ENCODE measurements at regions not wholly inside any gene's neighbourhood (a gene's known extent, or its start where the extent isn't known, plus 50 kb on each side); places are given as distances from the start of the nearest gene placed in this dataset.

DNA sequence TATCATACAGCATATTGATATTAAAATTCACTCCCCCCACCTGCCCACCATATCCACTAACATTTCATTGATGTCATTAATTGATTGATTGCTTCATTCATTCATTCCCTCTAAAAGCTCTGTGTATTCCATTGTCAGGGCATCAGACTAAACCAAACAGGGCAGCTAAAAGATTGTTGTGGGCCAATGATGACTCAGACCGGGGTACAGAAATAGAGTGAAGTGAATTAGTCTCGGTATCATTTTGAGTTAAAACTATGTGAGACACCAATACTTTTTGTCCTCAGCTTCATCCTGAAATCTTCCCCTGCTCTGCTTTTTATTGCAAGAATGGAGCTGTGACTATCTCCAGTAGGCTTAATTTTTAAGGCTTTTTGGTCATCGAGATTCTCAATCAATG is 868.3 kb downstream of the CDH11 start:
- Histone ChIP-seq H3K4me3 (ENCODE audit: low read length in 2 of 2) (no peak overlapping the region), H3K4me1 (ENCODE audit: control insufficient read depth, insufficient read depth, low read length) (no peaks in the 10 kb centered on the region), H3K27me3 (ENCODE audit: control insufficient read depth in 1 of 2, insufficient read depth in 2 of 2, low read length in 2 of 2) (no peaks in the 10 kb centered on the region), H3K36me3 (ENCODE audit: control insufficient read depth in 2 of 2, insufficient read depth in 2 of 2, low read length in 2 of 2) (no peaks in the 10 kb centered on the region), H3K9me3 (ENCODE audit: control insufficient read depth in 2 of 2, low read length in 2 of 2) (no peaks in the 10 kb centered on the region), H3K9ac (ENCODE audit: low read length in 2 of 2) (no peak overlapping the region), H3K27ac (ENCODE audit: low read length) (no peak overlapping the region)

- H3K36me3 ChIP-seq (ENCODE audit: control insufficient read depth in 2 of 2, insufficient read depth in 2 of 2, low read length in 2 of 2), result no peaks in the 10 kb centered on the region
- H3K27me3 ChIP-seq (ENCODE audit: control insufficient read depth in 1 of 2, insufficient read depth in 2 of 2, low read length in 2 of 2), result no peaks in the 10 kb centered on the region
- H3K27ac ChIP-seq (ENCODE audit: low read length), result no peak overlapping the region
- no peaks in the 10 kb centered on the region for H3K9me3 ChIP-seq (ENCODE audit: control insufficient read depth in 2 of 2, low read length in 2 of 2)
- no peak overlapping the region for H3K9ac ChIP-seq (ENCODE audit: low read length in 2 of 2)
- H3K4me1 ChIP-seq (ENCODE audit: control insufficient read depth, insufficient read depth, low read length), result no peaks in the 10 kb centered on the region
- no peak overlapping the region for H3K4me3 ChIP-seq (ENCODE audit: low read length in 2 of 2)
Measured at GRCh38 chr16:64253096-64253495, 868.8 kb downstream of the CDH11 start.

- H3K36me3 ChIP-seq (ENCODE audit: control insufficient read depth in 2 of 2, insufficient read depth in 2 of 2, low read length in 2 of 2), result no peaks in the 10 kb centered on the region
- H3K27ac ChIP-seq (ENCODE audit: low read length), result no peak overlapping the region
- H3K4me3 ChIP-seq (ENCODE audit: low read length in 2 of 2), result no peak overlapping the region
- H3K27me3 ChIP-seq (ENCODE audit: control insufficient read depth in 1 of 2, insufficient read depth in 2 of 2, low read length in 2 of 2), result no peaks in the 10 kb centered on the region
- H3K9ac ChIP-seq (ENCODE audit: low read length in 2 of 2), result no peak overlapping the region
- H3K4me1 ChIP-seq (ENCODE audit: control insufficient read depth, insufficient read depth, low read length), result no peaks in the 10 kb centered on the region
- H3K9me3 ChIP-seq (ENCODE audit: control insufficient read depth in 2 of 2, low read length in 2 of 2), result no peaks in the 10 kb centered on the region
Measured at GRCh38 chr16:64251742-64252141, 870.1 kb downstream of the CDH11 start.

- Histone ChIP-seq H3K27ac (ENCODE audit: low read length) (no peak overlapping the region), H3K36me3 (ENCODE audit: control insufficient read depth in 2 of 2, insufficient read depth in 2 of 2, low read length in 2 of 2) (no peaks in the 10 kb centered on the region), H3K4me3 (ENCODE audit: low read length in 2 of 2) (no peak overlapping the region), H3K9ac (ENCODE audit: low read length in 2 of 2) (no peak overlapping the region), H3K27me3 (ENCODE audit: control insufficient read depth in 1 of 2, insufficient read depth in 2 of 2, low read length in 2 of 2) (no peaks in the 10 kb centered on the region), H3K4me1 (ENCODE audit: control insufficient read depth, insufficient read depth, low read length) (no peaks in the 10 kb centered on the region), H3K9me3 (ENCODE audit: control insufficient read depth in 2 of 2, low read length in 2 of 2) (no peaks in the 10 kb centered on the region)
Measured at GRCh38 chr16:64250866-64251265, 871.0 kb downstream of the CDH11 start.

GRCh38 chr16:64242492-64242891 is 879.4 kb downstream of the CDH11 start:
- no peak overlapping the region for H3K4me3 ChIP-seq (ENCODE audit: low read length in 2 of 2)
- H3K27ac ChIP-seq (ENCODE audit: low read length), result no peak overlapping the region
- H3K9ac ChIP-seq (ENCODE audit: low read length in 2 of 2), result no peak overlapping the region
- no peaks in the 10 kb centered on the region for H3K27me3 ChIP-seq (ENCODE audit: control insufficient read depth in 1 of 2, insufficient read depth in 2 of 2, low read length in 2 of 2)
- no peaks in the 10 kb centered on the region for H3K4me1 ChIP-seq (ENCODE audit: control insufficient read depth, insufficient read depth, low read length)
- no peaks in the 10 kb centered on the region for H3K9me3 ChIP-seq (ENCODE audit: control insufficient read depth in 2 of 2, low read length in 2 of 2)
- no peaks in the 10 kb centered on the region for H3K36me3 ChIP-seq (ENCODE audit: control insufficient read depth in 2 of 2, insufficient read depth in 2 of 2, low read length in 2 of 2)

DNA sequence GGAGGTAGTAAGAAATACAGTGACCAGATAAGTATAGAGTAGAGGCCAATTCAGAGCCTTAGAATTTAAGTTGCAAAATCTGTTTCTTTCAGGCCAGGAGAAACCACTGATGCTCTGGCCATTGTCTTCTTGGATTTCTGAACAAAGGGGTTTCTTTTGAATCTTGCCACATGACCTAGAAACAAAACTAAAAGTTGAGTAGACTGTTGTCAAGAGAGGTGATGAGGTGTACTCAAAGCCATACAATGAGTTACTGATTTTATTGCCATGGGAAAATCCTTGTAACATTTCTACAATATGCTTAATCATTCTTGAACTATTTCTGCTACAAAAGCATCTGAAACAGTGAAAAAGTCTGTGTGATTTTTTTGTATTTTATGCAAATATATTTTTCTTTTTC is 881.3 kb downstream of the CDH11 start:
- no peaks in the 10 kb centered on the region for H3K9me3 ChIP-seq (ENCODE audit: control insufficient read depth in 2 of 2, low read length in 2 of 2)
- no peaks in the 10 kb centered on the region for H3K36me3 ChIP-seq (ENCODE audit: control insufficient read depth in 2 of 2, insufficient read depth in 2 of 2, low read length in 2 of 2)
- no peak overlapping the region for H3K4me3 ChIP-seq (ENCODE audit: low read length in 2 of 2)
- no peaks in the 10 kb centered on the region for H3K4me1 ChIP-seq (ENCODE audit: control insufficient read depth, insufficient read depth, low read length)
- no peak overlapping the region for H3K27ac ChIP-seq (ENCODE audit: low read length)
- H3K9ac ChIP-seq (ENCODE audit: low read length in 2 of 2), result no peak overlapping the region
- no peaks in the 10 kb centered on the region for H3K27me3 ChIP-seq (ENCODE audit: control insufficient read depth in 1 of 2, insufficient read depth in 2 of 2, low read length in 2 of 2)

DNA sequence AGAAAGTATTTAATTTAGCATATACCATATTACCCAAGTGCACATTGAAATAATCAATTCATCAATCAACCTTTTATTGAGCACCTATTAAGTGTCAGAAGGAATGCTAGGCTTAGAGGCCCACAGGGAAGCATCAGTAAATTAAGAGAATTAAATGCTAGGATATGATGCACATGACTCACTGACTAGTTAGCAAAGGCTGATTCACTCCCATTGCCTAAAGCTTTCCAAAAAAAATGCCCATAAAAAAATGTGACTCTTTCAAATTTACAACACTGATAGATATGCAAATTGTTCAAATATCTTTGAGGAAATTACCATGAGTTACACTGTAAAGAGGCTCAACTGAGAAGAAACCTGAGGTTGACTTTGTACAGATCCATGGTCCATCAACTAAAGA is 883.3 kb downstream of the CDH11 start:
- Histone ChIP-seq H3K4me3 (ENCODE audit: low read length in 2 of 2) (no peak overlapping the region), H3K36me3 (ENCODE audit: control insufficient read depth in 2 of 2, insufficient read depth in 2 of 2, low read length in 2 of 2) (no peaks in the 10 kb centered on the region), H3K4me1 (ENCODE audit: control insufficient read depth, insufficient read depth, low read length) (no peaks in the 10 kb centered on the region), H3K9ac (ENCODE audit: low read length in 2 of 2) (no peak overlapping the region), H3K27ac (ENCODE audit: low read length) (no peak overlapping the region), H3K9me3 (ENCODE audit: control insufficient read depth in 2 of 2, low read length in 2 of 2) (no peaks in the 10 kb centered on the region), H3K27me3 (ENCODE audit: control insufficient read depth in 1 of 2, insufficient read depth in 2 of 2, low read length in 2 of 2) (no peaks in the 10 kb centered on the region)

DNA sequence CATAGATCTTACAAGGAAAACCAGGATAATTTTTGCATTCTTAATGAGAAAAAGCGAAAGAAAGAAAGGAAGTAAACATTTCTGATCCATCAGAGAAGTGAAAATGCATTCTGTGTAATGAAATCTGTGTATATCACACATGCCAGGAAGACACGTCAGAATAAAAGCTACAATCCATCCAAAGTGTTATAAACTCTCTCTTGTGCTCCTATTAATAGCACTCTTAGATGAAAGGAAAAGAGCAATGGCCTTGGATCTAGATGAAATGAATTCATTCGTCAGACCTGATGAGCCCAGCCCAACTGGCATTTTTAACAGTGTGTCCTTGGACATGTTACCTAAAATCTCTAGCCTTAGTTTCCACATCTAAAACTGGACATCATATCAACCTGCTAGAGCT is 885.5 kb downstream of the CDH11 start:
- no peak overlapping the region for H3K9ac ChIP-seq (ENCODE audit: low read length in 2 of 2)
- H3K27ac ChIP-seq (ENCODE audit: low read length), result no peak overlapping the region
- no peak overlapping the region for H3K4me3 ChIP-seq (ENCODE audit: low read length in 2 of 2)
- H3K27me3 ChIP-seq (ENCODE audit: control insufficient read depth in 1 of 2, insufficient read depth in 2 of 2, low read length in 2 of 2), result no peaks in the 10 kb centered on the region
- no peaks in the 10 kb centered on the region for H3K4me1 ChIP-seq (ENCODE audit: control insufficient read depth, insufficient read depth, low read length)
- no peaks in the 10 kb centered on the region for H3K9me3 ChIP-seq (ENCODE audit: control insufficient read depth in 2 of 2, low read length in 2 of 2)
- H3K36me3 ChIP-seq (ENCODE audit: control insufficient read depth in 2 of 2, insufficient read depth in 2 of 2, low read length in 2 of 2), result no peaks in the 10 kb centered on the region

GRCh38 chr16:64234200-64234599 is 887.7 kb downstream of the CDH11 start:
- Histone ChIP-seq H3K27ac (ENCODE audit: low read length) (no peak overlapping the region), H3K4me1 (ENCODE audit: control insufficient read depth, insufficient read depth, low read length) (no peaks in the 10 kb centered on the region)

GRCh38 chr16:64225696-64226095 is 896.2 kb downstream of the CDH11 start:
- H3K27me3 ChIP-seq (ENCODE audit: control insufficient read depth in 1 of 2, insufficient read depth in 2 of 2, low read length in 2 of 2), result no peaks in the 10 kb centered on the region
- H3K27ac ChIP-seq (ENCODE audit: low read length), result no peak overlapping the region
- H3K4me3 ChIP-seq (ENCODE audit: low read length in 2 of 2), result no peak overlapping the region
- no peaks in the 10 kb centered on the region for H3K4me1 ChIP-seq (ENCODE audit: control insufficient read depth, insufficient read depth, low read length)
- no peak overlapping the region for H3K9ac ChIP-seq (ENCODE audit: low read length in 2 of 2)
- no peaks in the 10 kb centered on the region for H3K36me3 ChIP-seq (ENCODE audit: control insufficient read depth in 2 of 2, insufficient read depth in 2 of 2, low read length in 2 of 2)
- no peaks in the 10 kb centered on the region for H3K9me3 ChIP-seq (ENCODE audit: control insufficient read depth in 2 of 2, low read length in 2 of 2)

More at GRCh38 chr16:64234200-64234599, 887.7 kb downstream of the CDH11 start:
- H3K27me3 ChIP-seq (ENCODE audit: control insufficient read depth in 1 of 2, insufficient read depth in 2 of 2, low read length in 2 of 2), result no peaks in the 10 kb centered on the region
- H3K9ac ChIP-seq (ENCODE audit: low read length in 2 of 2), result no peak overlapping the region
- H3K4me3 ChIP-seq (ENCODE audit: low read length in 2 of 2), result no peak overlapping the region
- no peaks in the 10 kb centered on the region for H3K9me3 ChIP-seq (ENCODE audit: control insufficient read depth in 2 of 2, low read length in 2 of 2)
- H3K36me3 ChIP-seq (ENCODE audit: control insufficient read depth in 2 of 2, insufficient read depth in 2 of 2, low read length in 2 of 2), result no peaks in the 10 kb centered on the region

- H3K27ac ChIP-seq (ENCODE audit: low read length), result no peak overlapping the region
- no peaks in the 10 kb centered on the region for H3K9me3 ChIP-seq (ENCODE audit: control insufficient read depth in 2 of 2, low read length in 2 of 2)
- H3K4me1 ChIP-seq (ENCODE audit: control insufficient read depth, insufficient read depth, low read length), result no peaks in the 10 kb centered on the region
- no peak overlapping the region for H3K9ac ChIP-seq (ENCODE audit: low read length in 2 of 2)
- H3K4me3 ChIP-seq (ENCODE audit: low read length in 2 of 2), result no peak overlapping the region
- no peaks in the 10 kb centered on the region for H3K27me3 ChIP-seq (ENCODE audit: control insufficient read depth in 1 of 2, insufficient read depth in 2 of 2, low read length in 2 of 2)
- no peaks in the 10 kb centered on the region for H3K36me3 ChIP-seq (ENCODE audit: control insufficient read depth in 2 of 2, insufficient read depth in 2 of 2, low read length in 2 of 2)
Measured at GRCh38 chr16:64225036-64225435, 896.8 kb downstream of the CDH11 start.

Measured in stomach smooth muscle (tissue), 2 donors.